Esophagus muscularis mucosa (tissue), 4 donors: ENCODE measurements at regions not wholly inside any gene's neighbourhood (a gene's known extent, or its start where the extent isn't known, plus 50 kb on each side); places are given as distances from the start of the nearest gene placed in this dataset.

ENCODE experiments used
- DNase-seq: peaks from one replicate; pipeline ENCODE4 v3.0.0-alpha.2; 2017; ENCODE audit errors: extremely low spot score
- H3K27ac ChIP-seq, 4 donors: fragments of 200-600 bp; sonication (generic); replicated peaks in 1 of 4; 1 replicate in 3 of 4; 2 replicates in 1 of 4; pipeline ENCODE4 v1.5.1; 2016 to 2019; ENCODE audit warnings: mild to moderate bottlenecking in 1 of 4
- H3K27me3 ChIP-seq, 4 donors: fragments of 200-600 bp; sonication (generic); one replicate each; pipeline versions ENCODE4 v1.5.1 to v1.6.0; 2016 to 2019
- H3K36me3 ChIP-seq, 4 donors: fragments of 200-600 bp; sonication (generic); one replicate each; pipeline ENCODE4 v1.5.1; 2016 to 2019
- H3K4me1 ChIP-seq, 4 donors: fragments of 200-600 bp; sonication (generic); one replicate each; pipeline ENCODE4 v1.5.1; 2016 to 2019
- H3K4me3 ChIP-seq, 4 donors: fragments of 200-600 bp; sonication (generic); 1 replicate in 2 of 4; 2 replicates in 2 of 4; pipeline ENCODE4 v1.5.1; 2016 to 2019; ENCODE audit warnings: mild to moderate bottlenecking in 4 of 4, moderate library complexity in 1 of 4
- H3K9me3 ChIP-seq, 4 donors: fragments of 200-600 bp; sonication (generic); 1 replicate in 3 of 4; 2 replicates in 1 of 4; pipeline ENCODE4 v1.5.1; 2016 to 2019
- CTCF ChIP-seq, 3 experiments: fragments of 200-600 bp in 2 of 3; fragments of 450-650 bp in 1 of 3; sonication (generic) in 2 of 3; IDR thresholded peaks; one replicate each; pipeline ENCODE4 v1.5.1; 2017 to 2019; ENCODE audit warnings: antibody characterized with exemption in 3 of 3, mild to moderate bottlenecking in 2 of 3, moderate library complexity in 1 of 3
- EP300 ChIP-seq: sonication (generic); formaldehyde crosslinking; IDR thresholded peaks from one replicate; pipeline ENCODE4 v1.6.1; 2017; ENCODE audit warnings: antibody characterized with exemption
- POLR2A ChIP-seq: fragments of 450-650 bp; IDR thresholded peaks from one replicate; pipeline ENCODE4 v1.6.1; 2017; ENCODE audit warnings: antibody characterized with exemption, moderate library complexity, mild to moderate bottlenecking, low read depth
- POLR2AphosphoS5 ChIP-seq, 2 donors: sonication (generic); formaldehyde crosslinking; IDR thresholded peaks; one replicate each; pipeline ENCODE4 v1.6.1; 2017; ENCODE audit warnings: antibody characterized with exemption in 2 of 2
- WGBS: methylation state at CpG from one replicate; pipeline ENCODE4 v1.1.5; 2018; 5-methylcytosine and 5-hydroxymethylcytosine counted together
- intact Hi-C: fragments of 100-400 bp; cut with DNase I; formaldehyde crosslinking; loops from one replicate; pipeline ENCODE4 v1.15.1; 2023

- DNase-seq = no peak
- WGBS = 68% methylated on average over 3 of the region's 3 CpGs
- H3K27me3 ChIP-seq = no peaks in the 10 kb centered on the region
- no peaks in the 10 kb centered on the region for H3K4me1 ChIP-seq
- no peak overlapping the region for H3K4me3 ChIP-seq
- intact Hi-C loops = no loop called here
- H3K9me3 ChIP-seq = no peaks in the 10 kb centered on the region
- no peaks in the 10 kb centered on the region for H3K36me3 ChIP-seq
- no peak for TF ChIP-seq EP300
- no peak for TF ChIP-seq POLR2A
- TF ChIP-seq CTCF (IDR thresholded peaks at IDR 0.05) = no peak
- TF ChIP-seq POLR2AphosphoS5 (IDR thresholded peaks at IDR 0.05) = no peak
- no peak overlapping the region for H3K27ac ChIP-seq
Observed at GRCh38 chr9:19624519-19624918, 164.3 kb downstream of the SLC24A2 start.

GRCh38 chr9:19623941-19624340 lies 164.9 kb downstream of the SLC24A2 start:
- no peak for DNase-seq
- Histone ChIP-seq H3K27ac (no peak overlapping the region), H3K27me3 (no peaks in the 10 kb centered on the region), H3K4me3 (no peak overlapping the region), H3K9me3 (no peaks in the 10 kb centered on the region), H3K4me1 (no peaks in the 10 kb centered on the region), H3K36me3 (no peaks in the 10 kb centered on the region)
- WGBS = 46% methylated on average over 4 of the region's 4 CpGs
- intact Hi-C loops = no loop called here
- no peak for TF ChIP-seq POLR2AphosphoS5 (IDR thresholded peaks at IDR 0.05)
- no peak for TF ChIP-seq CTCF (IDR thresholded peaks at IDR 0.05)
- no peak for TF ChIP-seq POLR2A
- no peak for TF ChIP-seq EP300

GRCh38 chr9:19620326-19620725 lies 168.5 kb downstream of the SLC24A2 start:
- Histone ChIP-seq H3K27me3 (no peaks in the 10 kb centered on the region), H3K4me3 (no peak overlapping the region), H3K4me1 (no peaks in the 10 kb centered on the region), H3K9me3 (no peaks in the 10 kb centered on the region), H3K27ac (no peak overlapping the region), H3K36me3 (no peaks in the 10 kb centered on the region)
- 60% methylated on average over 4 of the region's 4 CpGs for WGBS
- TF ChIP-seq POLR2A (no peak), POLR2AphosphoS5 (IDR thresholded peaks at IDR 0.05) (no peak), CTCF (IDR thresholded peaks at IDR 0.05) (no peak), EP300 (no peak)
- intact Hi-C loops = no loop called here
- peak; percentile 53 for DNase-seq

GRCh38 chr9:19619221-19619620 lies 169.6 kb downstream of the SLC24A2 start:
- TF ChIP-seq EP300 (no peak), CTCF (IDR thresholded peaks at IDR 0.05) (no peak), POLR2AphosphoS5 (IDR thresholded peaks at IDR 0.05) (no peak), POLR2A (no peak)
- H3K4me1 ChIP-seq = no peaks in the 10 kb centered on the region
- no peak for DNase-seq
- H3K36me3 ChIP-seq = no peaks in the 10 kb centered on the region
- no peaks in the 10 kb centered on the region for H3K9me3 ChIP-seq
- H3K4me3 ChIP-seq = no peak overlapping the region
- no peak overlapping the region for H3K27ac ChIP-seq
- H3K27me3 ChIP-seq = no peaks in the 10 kb centered on the region
- 72% methylated on average over 7 of the region's 7 CpGs for WGBS
- intact Hi-C loops = no loop called here

- 72% methylated on average over 2 of the region's 2 CpGs for WGBS
Observed at GRCh38 chr9:19618816-19619215, 170.0 kb downstream of the SLC24A2 start.

More at GRCh38 chr9:19618816-19619215, 170.0 kb downstream of the SLC24A2 start:
- Histone ChIP-seq H3K4me1 (no peaks in the 10 kb centered on the region), H3K4me3 (no peak overlapping the region), H3K27ac (no peak overlapping the region), H3K9me3 (no peaks in the 10 kb centered on the region), H3K36me3 (no peaks in the 10 kb centered on the region), H3K27me3 (no peaks in the 10 kb centered on the region)
- intact Hi-C loops = no loop called here
- DNase-seq = peak; percentile 57
- TF ChIP-seq CTCF (IDR thresholded peaks at IDR 0.05) = no peak
- TF ChIP-seq EP300 = no peak
- TF ChIP-seq POLR2A = no peak
- no peak for TF ChIP-seq POLR2AphosphoS5 (IDR thresholded peaks at IDR 0.05)
